ENCODE measurements at regions not wholly inside any gene's neighbourhood (a gene's known extent, or its start where the extent isn't known, plus 50 kb on each side); places are given as distances from the start of the nearest gene placed in this dataset.

DNA sequence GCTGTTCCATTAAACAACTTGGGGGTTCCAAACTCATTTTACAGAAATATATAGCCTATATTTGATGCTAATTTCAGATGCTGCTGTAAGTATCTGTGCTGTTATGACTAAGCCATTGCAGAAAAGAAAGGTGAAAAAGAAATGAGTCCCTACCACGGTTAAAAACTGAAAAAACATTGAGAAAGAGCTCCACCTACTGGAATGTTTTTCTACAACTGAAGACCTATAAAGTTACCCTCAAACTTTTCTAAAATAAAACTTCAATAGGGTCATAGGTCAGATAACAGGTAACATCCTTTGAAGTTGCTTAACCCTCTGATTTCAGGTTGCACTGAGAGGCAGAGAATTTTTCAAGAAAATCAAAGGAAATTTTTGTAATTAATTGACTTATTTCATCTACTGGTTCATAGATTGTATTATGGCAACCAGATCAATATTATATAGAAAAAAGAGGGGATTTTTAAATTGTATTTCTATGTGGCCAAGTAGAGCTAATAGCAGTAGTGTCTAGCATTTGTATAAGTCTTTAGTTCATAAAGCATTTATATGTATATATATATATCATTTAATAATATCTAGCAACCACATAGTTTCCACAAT is 279.9 kb downstream of the RPS29 start:
- DNase-seq (ENCODE audit: low spot score), result peak; percentile 38
- in situ Hi-C loops (cut with MboI; ENCODE audit: low pct_unique_long_range_greater_than_20kb, low sequenced_read_pairs, unreplicated experiment), result no loop called here
- peak; percentile 54 for TF ChIP-seq CTCF (IDR thresholded peaks at IDR 0.05; ENCODE audit: extremely low read depth, insufficient read depth, missing control alignments)

GRCh38 chr14:49303946-49304516 is 282.1 kb downstream of the RPS29 start:
- DNase-seq (ENCODE audit: low spot score), result no peak
- no peak for TF ChIP-seq CTCF (IDR thresholded peaks at IDR 0.05; ENCODE audit: extremely low read depth, insufficient read depth, missing control alignments)
- in situ Hi-C loops (cut with MboI; ENCODE audit: low pct_unique_long_range_greater_than_20kb, low sequenced_read_pairs, unreplicated experiment), result no loop called here

GRCh38 chr14:49297102-49297501 is 289.1 kb downstream of the RPS29 start:
- no peak for DNase-seq (ENCODE audit: low spot score)
- no peak for TF ChIP-seq CTCF (IDR thresholded peaks at IDR 0.05; ENCODE audit: extremely low read depth, insufficient read depth, missing control alignments)
- in situ Hi-C loops (cut with MboI; ENCODE audit: low pct_unique_long_range_greater_than_20kb, low sequenced_read_pairs, unreplicated experiment), result no loop called here

GRCh38 chr14:49294621-49295148 is 291.5 kb downstream of the RPS29 start:
- no peak for DNase-seq (ENCODE audit: low spot score)
- TF ChIP-seq CTCF (IDR thresholded peaks at IDR 0.05; ENCODE audit: extremely low read depth, insufficient read depth, missing control alignments), result no peak
- in situ Hi-C loops (cut with MboI; ENCODE audit: low pct_unique_long_range_greater_than_20kb, low sequenced_read_pairs, unreplicated experiment), result no loop called here

DNA sequence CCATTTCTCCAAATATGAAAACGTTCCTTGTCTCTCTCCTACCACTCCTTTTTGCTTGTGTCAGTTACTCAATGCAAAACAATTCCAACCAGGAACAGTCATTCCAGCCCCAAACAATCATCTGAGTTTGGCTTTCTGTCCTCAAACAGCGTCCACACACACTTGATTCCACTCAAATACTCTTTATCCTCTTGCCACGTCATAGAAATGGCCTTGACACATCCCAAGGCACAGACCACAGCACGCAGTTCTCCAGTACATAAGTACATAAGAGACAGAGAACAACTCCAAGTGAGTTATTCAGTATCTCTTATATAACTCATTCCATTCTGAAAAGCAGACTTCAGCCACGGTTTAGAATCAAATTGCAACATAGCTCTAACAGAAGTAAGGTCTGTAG is 299.2 kb downstream of the RPS29 start:
- in situ Hi-C loops (cut with MboI; ENCODE audit: low pct_unique_long_range_greater_than_20kb, low sequenced_read_pairs, unreplicated experiment), result no loop called here
- no peak for DNase-seq (ENCODE audit: low spot score)
- no peak for TF ChIP-seq CTCF (IDR thresholded peaks at IDR 0.05; ENCODE audit: extremely low read depth, insufficient read depth, missing control alignments)

DNA sequence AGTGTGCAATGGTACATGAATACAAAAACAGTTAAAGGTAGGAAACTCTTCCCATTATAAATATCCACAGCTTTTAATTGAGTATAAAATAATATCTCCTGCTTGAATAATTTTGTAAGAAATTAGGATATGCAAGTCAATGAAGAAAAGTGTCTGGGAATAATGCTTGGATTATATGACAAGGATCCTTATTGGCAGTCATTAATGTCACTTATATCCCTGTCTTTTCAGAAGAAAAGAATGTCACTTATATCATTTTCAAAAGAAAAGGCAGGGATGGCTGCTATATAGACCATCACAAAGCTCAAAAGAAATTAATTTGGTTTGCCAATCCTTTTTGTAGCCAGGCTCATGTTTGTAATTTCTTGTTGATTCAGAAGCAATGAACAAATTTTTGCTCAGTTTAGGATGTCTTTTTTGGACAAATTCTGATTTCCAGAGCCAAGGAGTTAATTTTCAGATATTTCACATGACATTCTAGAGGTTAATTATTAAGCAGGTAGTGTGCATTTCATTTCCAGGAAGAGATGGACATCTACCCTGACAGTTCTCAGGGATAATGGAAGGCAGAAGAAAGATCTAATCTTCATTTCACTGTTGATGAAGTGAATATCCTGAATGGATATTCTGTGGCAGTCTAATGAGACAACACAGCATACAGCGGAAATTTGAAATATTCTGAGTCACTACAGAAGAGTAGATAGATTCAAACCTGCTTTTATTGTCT is 299.8 kb downstream of the RPS29 start:
- TF ChIP-seq CTCF (IDR thresholded peaks at IDR 0.05; ENCODE audit: extremely low read depth, insufficient read depth, missing control alignments), result no peak
- DNase-seq (ENCODE audit: low spot score), result no peak
- in situ Hi-C loops (cut with MboI; ENCODE audit: low pct_unique_long_range_greater_than_20kb, low sequenced_read_pairs, unreplicated experiment), result no loop called here
